Peyer's patch (tissue), 4 donors: ENCODE measurements at regions not wholly inside any gene's neighbourhood (a gene's known extent, or its start where the extent isn't known, plus 50 kb on each side); places are given as distances from the start of the nearest gene placed in this dataset.

Experiments used
- CTCF ChIP-seq, 6 experiments: fragments of 450-650 bp in 4 of 6; fragments of 200-600 bp in 2 of 6; sonication (generic) in 1 of 6; IDR thresholded peaks; one replicate each; pipeline ENCODE4 v1.5.1; 2017 to 2019; ENCODE audit warnings: antibody characterized with exemption in 6 of 6, mild to moderate bottlenecking in 3 of 6, moderate library complexity in 1 of 6
- POLR2A ChIP-seq, 2 donors: fragments of 450-650 bp; IDR thresholded peaks; one replicate each; pipeline ENCODE4 v1.5.1; 2017; ENCODE audit warnings: antibody characterized with exemption in 2 of 2, mild to moderate bottlenecking in 2 of 2, moderate library complexity in 2 of 2

- no peak for TF ChIP-seq CTCF (IDR thresholded peaks at IDR 0.05)
- TF ChIP-seq POLR2A (IDR thresholded peaks at IDR 0.05) = no peak
Observed at GRCh38 chr1:67586596-67586995, 98.4 kb upstream of the GADD45A start.
